ENCODE measurements at regions not wholly inside any gene's neighbourhood (a gene's known extent, or its start where the extent isn't known, plus 50 kb on each side); places are given as distances from the start of the nearest gene placed in this dataset.

GRCh38 chr12:58443273-58443980 lies 476.9 kb downstream of the LRIG3 start:
- Histone ChIP-seq H3K4me1 (ENCODE audit: control insufficient read depth, low read length) (no peaks in the 10 kb centered on the region), H3K36me3 (ENCODE audit: control insufficient read depth, low read length) (no peaks in the 10 kb centered on the region), H3K27ac (ENCODE audit: low read depth, low read length) (no peak overlapping the region), H3K79me2 (ENCODE audit: control insufficient read depth, low read length) (no peaks in the 10 kb centered on the region), H3F3A (ENCODE audit: control insufficient read depth, insufficient read depth) (no peaks in the 10 kb centered on the region), H3K27me3 (ENCODE audit: control insufficient read depth, low read length) (no peaks in the 10 kb centered on the region), H4K20me1 (ENCODE audit: control insufficient read depth, insufficient read depth, low read depth, low read length) (no peaks in the 10 kb centered on the region), H3K4me3 (ENCODE audit: low read length) (no peak overlapping the region), H3K4me2 (ENCODE audit: low read length) (no peak overlapping the region), H3K9me2 (replicated peaks; ENCODE audit: control insufficient read depth, low read length) (no peaks in the 10 kb centered on the region), H3K9me3 (ENCODE audit: control insufficient read depth, insufficient read depth, low read length) (no peaks in the 10 kb centered on the region)
- TF ChIP-seq EZH2phosphoT487 (IDR thresholded peaks at IDR 0.05; ENCODE audit: borderline replicate concordance, low read length) = no peak
- TF ChIP-seq, protein P1, sequence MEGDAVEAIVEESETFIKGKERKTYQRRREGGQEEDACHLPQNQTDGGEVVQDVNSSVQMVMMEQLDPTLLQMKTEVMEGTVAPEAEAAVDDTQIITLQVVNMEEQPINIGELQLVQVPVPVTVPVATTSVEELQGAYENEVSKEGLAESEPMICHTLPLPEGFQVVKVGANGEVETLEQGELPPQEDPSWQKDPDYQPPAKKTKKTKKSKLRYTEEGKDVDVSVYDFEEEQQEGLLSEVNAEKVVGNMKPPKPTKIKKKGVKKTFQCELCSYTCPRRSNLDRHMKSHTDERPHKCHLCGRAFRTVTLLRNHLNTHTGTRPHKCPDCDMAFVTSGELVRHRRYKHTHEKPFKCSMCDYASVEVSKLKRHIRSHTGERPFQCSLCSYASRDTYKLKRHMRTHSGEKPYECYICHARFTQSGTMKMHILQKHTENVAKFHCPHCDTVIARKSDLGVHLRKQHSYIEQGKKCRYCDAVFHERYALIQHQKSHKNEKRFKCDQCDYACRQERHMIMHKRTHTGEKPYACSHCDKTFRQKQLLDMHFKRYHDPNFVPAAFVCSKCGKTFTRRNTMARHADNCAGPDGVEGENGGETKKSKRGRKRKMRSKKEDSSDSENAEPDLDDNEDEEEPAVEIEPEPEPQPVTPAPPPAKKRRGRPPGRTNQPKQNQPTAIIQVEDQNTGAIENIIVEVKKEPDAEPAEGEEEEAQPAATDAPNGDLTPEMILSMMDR (IDR thresholded peaks at IDR 0.05; ENCODE audit: low read depth, low read length, poor library complexity, severe bottlenecking) = peak; percentile 22

GRCh38 chr12:58443981-58444371 lies 476.3 kb downstream of the LRIG3 start:
- Histone ChIP-seq H3K36me3 (ENCODE audit: control insufficient read depth, low read length) (no peaks in the 10 kb centered on the region), H3K4me3 (ENCODE audit: low read length) (no peak overlapping the region), H3K27ac (ENCODE audit: low read depth, low read length) (no peak overlapping the region), H3K4me1 (ENCODE audit: control insufficient read depth, low read length) (no peaks in the 10 kb centered on the region), H3K27me3 (ENCODE audit: control insufficient read depth, low read length) (no peaks in the 10 kb centered on the region), H3K4me2 (ENCODE audit: low read length) (no peak overlapping the region), H3K79me2 (ENCODE audit: control insufficient read depth, low read length) (no peaks in the 10 kb centered on the region), H3K9me2 (replicated peaks; ENCODE audit: control insufficient read depth, low read length) (no peaks in the 10 kb centered on the region), H4K20me1 (ENCODE audit: control insufficient read depth, insufficient read depth, low read depth, low read length) (no peaks in the 10 kb centered on the region), H3F3A (ENCODE audit: control insufficient read depth, insufficient read depth) (no peaks in the 10 kb centered on the region), H3K9me3 (ENCODE audit: control insufficient read depth, insufficient read depth, low read length) (no peaks in the 10 kb centered on the region)
- no peak for TF ChIP-seq EZH2phosphoT487 (IDR thresholded peaks at IDR 0.05; ENCODE audit: borderline replicate concordance, low read length)
- TF ChIP-seq, protein P1 (IDR thresholded peaks at IDR 0.05; ENCODE audit: low read depth, low read length, poor library complexity, severe bottlenecking) = peak; percentile 13

DNA sequence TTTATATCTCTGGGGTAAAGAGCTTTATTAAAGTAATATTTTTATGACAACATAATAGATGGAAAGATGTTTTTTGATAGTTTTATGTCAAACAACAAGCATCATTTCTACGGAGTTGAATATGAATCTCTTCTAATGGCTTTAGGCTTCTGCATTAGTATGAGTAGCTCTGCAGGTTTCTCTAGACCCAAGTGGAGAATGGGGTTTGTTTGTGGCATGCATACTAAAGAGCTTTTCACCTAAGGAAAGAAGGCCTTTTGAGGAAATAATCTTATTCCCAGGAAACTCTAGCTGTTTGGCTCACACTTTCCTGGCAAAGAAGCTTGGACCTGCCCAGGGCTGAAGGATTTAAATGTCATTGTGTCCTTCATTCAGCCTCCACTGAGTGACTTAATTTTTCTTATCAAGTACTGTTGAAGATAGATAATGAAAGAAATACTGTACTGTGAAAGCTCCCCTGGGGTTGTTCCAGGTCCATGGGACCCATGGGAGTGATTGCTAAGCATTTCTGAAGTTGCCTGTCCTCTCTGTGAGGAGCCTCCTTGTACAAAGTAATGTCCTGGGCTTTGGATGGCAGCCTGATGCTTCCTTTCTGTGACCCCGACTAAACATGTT lies 469.3 kb downstream of the LRIG3 start:
- Histone ChIP-seq H3K4me1 (ENCODE audit: control insufficient read depth, low read length) (no peaks in the 10 kb centered on the region), H3K4me2 (ENCODE audit: low read length) (no peak overlapping the region), H3K9me3 (ENCODE audit: control insufficient read depth, insufficient read depth, low read length) (no peaks in the 10 kb centered on the region), H3K79me2 (ENCODE audit: control insufficient read depth, low read length) (no peaks in the 10 kb centered on the region), H3K9me2 (replicated peaks; ENCODE audit: control insufficient read depth, low read length) (no peaks in the 10 kb centered on the region), H4K20me1 (ENCODE audit: control insufficient read depth, insufficient read depth, low read depth, low read length) (no peaks in the 10 kb centered on the region), H3K27ac (ENCODE audit: low read depth, low read length) (no peak overlapping the region), H3K27me3 (ENCODE audit: control insufficient read depth, low read length) (no peaks in the 10 kb centered on the region), H3K36me3 (ENCODE audit: control insufficient read depth, low read length) (no peaks in the 10 kb centered on the region), H3F3A (ENCODE audit: control insufficient read depth, insufficient read depth) (no peaks in the 10 kb centered on the region), H3K4me3 (ENCODE audit: low read length) (no peak overlapping the region)
- no peak for TF ChIP-seq EZH2phosphoT487 (IDR thresholded peaks at IDR 0.05; ENCODE audit: borderline replicate concordance, low read length)
- TF ChIP-seq, protein P1 (IDR thresholded peaks at IDR 0.05; ENCODE audit: low read depth, low read length, poor library complexity, severe bottlenecking) = no peak

All from DOHH2 (cell line).